Common myeloid progenitor, CD34-positive (primary cell): ENCODE measurements at regions not wholly inside any gene's neighbourhood (a gene's known extent, or its start where the extent isn't known, plus 50 kb on each side); places are given as distances from the start of the nearest gene placed in this dataset.
"Not testable (repeated sequence)": the region's sequence is repeated elsewhere in the genome, so short reads cannot be mapped to it uniquely, and the experiment has no call there.

Experiments used
- CTCF ChIA-PET: fragments of 350-600 bp; sonication (Branson Sonifier 250); formaldehyde crosslinking; loops from one replicate; lab custom pipeline; 2021; ENCODE audit warnings: antibody characterized with exemption; lab: Charles Lee
- POLR2A ChIA-PET: fragments of 350-600 bp; sonication (Branson Sonifier 250); formaldehyde crosslinking; loops from one replicate; lab custom pipeline; 2021; ENCODE audit warnings: antibody characterized with exemption; lab: Charles Lee
- DNase-seq, 3 donors: peaks; one replicate each; pipeline versions ENCODE4 v3.0.0 to v3.0.0-alpha.2; 2013
- H3K27ac ChIP-seq, 2 experiments: 1 replicate in 1 of 2; 2 replicates in 1 of 2; pipeline ENCODE4 v1.7.0; 2013; ENCODE audit warnings: inconsistent platforms in 2 of 2, low read length in 2 of 2, mild to moderate bottlenecking in 2 of 2, low read depth in 1 of 2, moderate library complexity in 1 of 2; ENCODE audit not compliant: severe bottlenecking in 2 of 2, insufficient read depth in 1 of 2, poor library complexity in 1 of 2
- H3K27me3 ChIP-seq, 5 experiments: replicated peaks in 2 of 5; 1 replicate in 3 of 5; 2 replicates in 2 of 5; pipeline versions ENCODE4 v1.6.1 to v1.7.0; 2013; ENCODE audit warnings: low read length in 4 of 5, mild to moderate bottlenecking in 2 of 5, moderate library complexity in 2 of 5, inconsistent platforms in 1 of 5; ENCODE audit not compliant: insufficient read depth in 5 of 5, control insufficient read depth in 4 of 5
- H3K36me3 ChIP-seq, 4 experiments: 1 replicate in 2 of 4; 2 replicates in 2 of 4; pipeline versions ENCODE4 v1.6.1 to v1.7.0; 2013; ENCODE audit warnings: low read length in 3 of 4, control low read depth in 1 of 4, mild to moderate bottlenecking in 1 of 4; ENCODE audit not compliant: control insufficient read depth in 4 of 4, insufficient read depth in 4 of 4
- H3K4me1 ChIP-seq, 4 experiments: 1 replicate in 3 of 4; 2 replicates in 1 of 4; pipeline versions ENCODE4 v1.6.1 to v1.7.1; 2013; ENCODE audit warnings: low read length in 3 of 4, mild to moderate bottlenecking in 3 of 4, control low read depth in 1 of 4, inconsistent platforms in 1 of 4, moderate library complexity in 1 of 4; ENCODE audit not compliant: control insufficient read depth in 4 of 4, insufficient read depth in 4 of 4; ENCODE audit errors: control extremely low read depth in 1 of 4
- H3K4me3 ChIP-seq, 7 experiments: 1 replicate in 4 of 7; 2 replicates in 3 of 7; pipeline versions ENCODE4 v1.5.1 to v1.7.0; 2013; ENCODE audit warnings: mild to moderate bottlenecking in 7 of 7, low read length in 6 of 7, moderate library complexity in 6 of 7, inconsistent platforms in 2 of 7, low read depth in 2 of 7, control low read depth in 1 of 7; ENCODE audit not compliant: insufficient read depth in 4 of 7, control insufficient read depth in 1 of 7; ENCODE audit errors: extremely low read depth in 1 of 7
- H3K9me3 ChIP-seq, 5 experiments: 1 replicate in 4 of 5; 2 replicates in 1 of 5; pipeline versions ENCODE4 v1.6.1 to v1.7.1; 2013; ENCODE audit warnings: low read length in 4 of 5, mild to moderate bottlenecking in 2 of 5, inconsistent platforms in 1 of 5, low read depth in 1 of 5, moderate library complexity in 1 of 5; ENCODE audit not compliant: control insufficient read depth in 4 of 5, insufficient read depth in 2 of 5; ENCODE audit errors: control extremely low read depth in 1 of 5
- WGBS: methylation state at CpG from one replicate; pipeline ENCODE4 v1.1.5; 2013; ENCODE audit not compliant: insufficient coverage; 5-methylcytosine and 5-hydroxymethylcytosine counted together

DNA sequence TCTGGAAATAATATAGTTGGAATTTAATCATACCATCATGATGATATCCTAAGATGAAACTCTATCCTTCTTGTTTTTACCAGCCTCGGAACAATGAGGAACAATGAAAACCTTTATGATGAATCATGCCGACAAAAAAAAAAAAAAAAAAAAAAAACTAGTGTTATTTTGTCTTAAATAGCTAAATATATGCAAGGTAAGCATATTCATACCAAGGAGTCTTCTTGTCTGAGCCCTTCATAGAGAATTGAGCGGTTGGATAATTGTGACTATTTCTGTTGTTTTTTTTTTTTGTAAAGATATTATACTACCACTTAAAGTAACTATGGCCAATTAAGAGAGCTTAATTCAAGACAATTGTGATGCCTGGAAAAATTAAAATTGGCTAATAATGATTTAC is 244.0 kb upstream of the PCDH9 start:
- H3K36me3 ChIP-seq, result no peaks in the 10 kb centered on the region
- no peaks in the 10 kb centered on the region for H3K27me3 ChIP-seq
- ChIA-PET POLR2A (interaction anchor here (0.5 kb wide), 1 partner anchor 46 kb away, joined by 4 read pairs; no protein-coding TSS in a partner anchor), CTCF (no interaction called here)
- H3K4me1 ChIP-seq, result no peaks in the 10 kb centered on the region
- no peak overlapping the region for H3K4me3 ChIP-seq
- H3K9me3 ChIP-seq, result peaks cover 0 to 20% (median 12%) of the 10 kb centered on the region in 5 experiments
- no peak for DNase-seq
- H3K27ac ChIP-seq, result no peak overlapping the region
- no CpG with 5 or more reads among the region's 3 CpGs for WGBS

DNA sequence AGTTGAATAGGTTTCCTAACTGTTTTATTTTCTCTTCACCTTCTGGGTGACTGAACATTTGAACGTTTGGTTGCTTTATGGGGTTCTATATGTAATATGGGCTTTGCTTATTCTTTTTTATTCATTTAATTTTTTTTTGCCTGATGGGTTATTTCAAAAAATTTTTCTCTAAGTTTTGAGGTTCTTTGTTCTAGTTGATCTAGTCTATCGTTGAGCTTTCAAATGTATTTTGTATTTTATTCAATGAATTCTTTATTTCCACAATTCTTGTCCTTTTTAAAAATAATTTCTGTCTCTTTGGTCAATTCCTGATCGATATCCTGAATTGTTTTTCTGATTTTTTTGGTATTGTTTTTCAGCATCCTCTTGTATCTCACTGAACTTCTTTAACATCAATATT is 239.5 kb upstream of the PCDH9 start:
- H3K27ac ChIP-seq, result no peak overlapping the region
- ChIA-PET CTCF (no interaction called here), POLR2A (no interaction called here)
- no peak overlapping the region for H3K4me3 ChIP-seq
- no peaks in the 10 kb centered on the region for H3K27me3 ChIP-seq
- WGBS, result no CpG with 5 or more reads among the region's 3 CpGs
- no peaks in the 10 kb centered on the region for H3K36me3 ChIP-seq
- no peaks in the 10 kb centered on the region for H3K4me1 ChIP-seq
- H3K9me3 ChIP-seq, result peaks cover 0 to 33% (median 14%) of the 10 kb centered on the region in 5 experiments
- DNase-seq, result no peak

- Histone ChIP-seq H3K4me3 (no peak overlapping the region), H3K4me1 (peaks cover 0 to 2% (median 0%) of the 10 kb centered on the region in 4 experiments), H3K27me3 (no peaks in the 10 kb centered on the region), H3K9me3 (peaks cover 0 to 33% (median 14%) of the 10 kb centered on the region in 5 experiments), H3K36me3 (no peaks in the 10 kb centered on the region), H3K27ac (no peak overlapping the region)
- CTCF ChIA-PET, result interaction anchor here (1.1 kb wide), 1 partner anchor 14 kb away, joined by 3 read pairs; no protein-coding TSS in a partner anchor
- 97% methylated on average over 8 of the region's 8 CpGs for WGBS
- DNase-seq, result no peak
- POLR2A ChIA-PET, result no interaction called here
Observed at GRCh38 chr13:67466569-67466968, 236.4 kb upstream of the PCDH9 start.

GRCh38 chr13:67464154-67464553 is 234.0 kb upstream of the PCDH9 start:
- ChIA-PET POLR2A (interaction anchor here (0.6 kb wide), 1 partner anchor 1323 kb away, joined by 3 read pairs; no protein-coding TSS in a partner anchor), CTCF (interaction anchor here (0.6 to 1.1 kb wide), 3 partner anchors 9 to 78 kb away, joined by 3 to 4 read pairs (median 4); no protein-coding TSS in a partner anchor)
- peaks cover 0 to 2% (median 0%) of the 10 kb centered on the region in 4 experiments for H3K4me1 ChIP-seq
- H3K9me3 ChIP-seq, result peaks cover 0 to 14% (median 2%) of the 10 kb centered on the region in 5 experiments
- no peaks in the 10 kb centered on the region for H3K27me3 ChIP-seq
- no peaks in the 10 kb centered on the region for H3K36me3 ChIP-seq
- H3K4me3 ChIP-seq, result no peak overlapping the region
- WGBS, result 64% methylated on average over 2 of the region's 4 CpGs
- H3K27ac ChIP-seq, result peak overlapping the region in 1 of 2 experiments; percentile 27
- peak in 1 of 3 donors; percentile 11 for DNase-seq

DNA sequence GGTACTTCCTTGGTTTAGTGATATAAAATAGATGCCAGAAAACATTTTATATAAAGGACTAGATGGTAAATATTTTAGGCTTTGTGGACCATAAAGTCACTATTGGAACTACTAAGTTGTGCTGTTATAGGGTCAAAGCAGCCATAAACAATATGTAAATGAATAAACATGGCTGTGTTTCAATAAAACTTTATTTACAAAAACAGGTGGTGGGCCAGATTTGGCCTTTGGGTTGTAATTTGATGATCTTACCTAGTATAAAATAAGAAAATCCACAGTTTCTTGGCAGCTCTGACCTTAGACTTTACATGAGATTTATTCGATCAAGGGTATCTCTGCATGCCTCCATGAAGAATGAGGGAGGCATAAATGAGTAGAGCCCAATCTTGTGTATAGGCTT is 232.0 kb upstream of the PCDH9 start:
- Histone ChIP-seq H3K36me3 (no peaks in the 10 kb centered on the region), H3K9me3 (peaks cover 0 to 10% (median 0%) of the 10 kb centered on the region in 5 experiments), H3K4me1 (peaks cover 0 to 2% (median 0%) of the 10 kb centered on the region in 4 experiments), H3K27ac (no peak overlapping the region), H3K4me3 (no peak overlapping the region), H3K27me3 (no peaks in the 10 kb centered on the region)
- ChIA-PET POLR2A (no interaction called here), CTCF (interaction anchor here (1.1 kb wide), 1 partner anchor 18 kb away, joined by 3 read pairs; no protein-coding TSS in a partner anchor)
- DNase-seq, result no peak
- WGBS, result no CpG with 5 or more reads among the region's 1 CpG

DNA sequence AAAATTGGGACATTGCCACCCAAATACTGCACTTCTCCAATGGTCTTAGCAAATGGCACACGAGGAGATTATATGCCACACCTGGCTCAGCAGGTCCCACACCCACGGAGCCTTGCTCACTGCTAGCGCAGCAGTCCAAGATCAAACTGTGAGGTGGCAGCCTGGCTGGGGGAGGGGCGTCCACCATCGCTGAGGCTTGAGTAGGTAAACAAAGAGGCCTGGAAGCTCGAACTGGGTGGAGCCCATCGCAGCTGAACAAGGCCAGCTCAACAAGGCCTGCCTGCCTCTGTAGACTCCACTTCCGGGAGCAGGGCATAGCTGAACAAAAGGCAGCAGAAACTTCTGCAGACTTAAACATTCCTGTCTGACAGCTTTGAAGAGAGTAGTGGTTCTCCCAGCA is 222.4 kb upstream of the PCDH9 start:
- H3K27me3 ChIP-seq, POLR2A ChIA-PET, DNase-seq, H3K4me1 ChIP-seq, H3K4me3 ChIP-seq, H3K9me3 ChIP-seq, H3K27ac ChIP-seq, H3K36me3 ChIP-seq: not testable (repeated sequence)
- CTCF ChIA-PET, result interaction anchor here (0.8 to 1.1 kb wide), 2 partner anchors 12 to 14 kb away, joined by 3 read pairs; no protein-coding TSS in a partner anchor
- WGBS, result 96% methylated on average over 7 of the region's 8 CpGs

- POLR2A ChIA-PET, result no interaction called here
- Histone ChIP-seq H3K9me3 (no peaks in the 10 kb centered on the region), H3K27me3 (no peaks in the 10 kb centered on the region), H3K4me3 (no peak overlapping the region), H3K36me3 (no peaks in the 10 kb centered on the region), H3K4me1 (peaks cover under 1 to 22% (median 10%) of the 10 kb centered on the region in 4 experiments), H3K27ac (no peak overlapping the region)
- WGBS, result no CpG with 5 or more reads among the region's 5 CpGs
- CTCF ChIA-PET, result interaction anchor here (1.1 to 1.5 kb wide), 2 partner anchors 13 to 16 kb away, joined by 3 read pairs; no protein-coding TSS in a partner anchor
- DNase-seq, result peak in 2 of 3 donors; percentile 55 to 72
Observed at GRCh38 chr13:67445436-67445835, 215.3 kb upstream of the PCDH9 start.
